DMS53 treated with DMSO at 0.1 percent for 48 hours (cell line): ENCODE measurements at regions not wholly inside any gene's neighbourhood (a gene's known extent, or its start where the extent isn't known, plus 50 kb on each side); places are given as distances from the start of the nearest gene placed in this dataset.

ENCODE experiments used
- DNase-seq: peaks from one replicate; lab custom pipeline; 2025; ENCODE audit not compliant: unreplicated experiment; lab: John Stamatoyannopoulos, UW

- DNase-seq = no peak
Observed at GRCh38 chr6:67285770-67286495, 1349.1 kb upstream of the ADGRB3 start.

- no peak for DNase-seq
Observed at GRCh38 chr6:67277312-67277711, 1357.8 kb upstream of the ADGRB3 start.

GRCh38 chr6:67265996-67266921, 1368.8 kb upstream of the ADGRB3 start:
- DNase-seq = no peak

DNA sequence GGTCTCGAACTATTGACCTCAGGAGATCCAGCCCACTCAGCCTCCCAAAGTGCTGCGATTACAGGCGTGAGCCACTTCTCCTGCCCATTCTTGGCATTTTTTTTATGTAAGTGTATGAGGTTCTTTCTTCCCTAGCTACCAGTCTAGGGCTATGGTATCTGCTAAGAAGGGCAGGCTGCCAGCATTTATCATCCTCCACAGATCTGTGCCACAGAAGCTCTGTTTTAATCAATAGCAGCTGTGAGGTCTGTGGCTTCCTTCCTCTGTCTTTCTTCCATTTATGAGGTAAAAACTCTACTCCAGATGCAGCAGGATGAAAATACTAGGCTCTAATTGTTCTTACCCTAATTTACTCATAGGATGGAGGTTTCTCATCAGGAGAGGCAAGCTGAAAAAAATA, 1382.4 kb upstream of the ADGRB3 start:
- no peak for DNase-seq

- no peak for DNase-seq
Observed at GRCh38 chr6:67248077-67248476, 1387.0 kb upstream of the ADGRB3 start.

DNA sequence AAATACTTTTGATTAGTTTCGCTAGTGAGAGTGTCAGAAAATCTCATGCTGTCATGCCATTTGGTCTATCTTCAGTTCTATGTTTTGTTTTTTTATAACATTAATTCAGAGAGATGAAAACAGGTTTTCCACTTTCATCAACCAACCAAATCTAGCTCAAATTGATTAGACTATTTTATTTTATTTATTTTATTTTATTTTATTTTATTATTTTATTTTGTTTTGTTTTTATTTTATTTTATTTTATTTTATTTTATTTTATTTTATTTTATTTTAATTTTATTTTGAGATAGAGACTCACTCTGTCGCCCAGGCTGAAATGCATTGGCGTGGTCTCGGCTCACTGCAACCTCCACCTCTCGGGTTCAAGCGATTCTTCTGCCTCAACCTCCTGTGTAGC, 1391.0 kb upstream of the ADGRB3 start:
- DNase-seq = no peak

GRCh38 chr6:67237277-67237676, 1397.8 kb upstream of the ADGRB3 start:
- no peak for DNase-seq

GRCh38 chr6:67231092-67231491, 1404.0 kb upstream of the ADGRB3 start:
- no peak for DNase-seq

DNA sequence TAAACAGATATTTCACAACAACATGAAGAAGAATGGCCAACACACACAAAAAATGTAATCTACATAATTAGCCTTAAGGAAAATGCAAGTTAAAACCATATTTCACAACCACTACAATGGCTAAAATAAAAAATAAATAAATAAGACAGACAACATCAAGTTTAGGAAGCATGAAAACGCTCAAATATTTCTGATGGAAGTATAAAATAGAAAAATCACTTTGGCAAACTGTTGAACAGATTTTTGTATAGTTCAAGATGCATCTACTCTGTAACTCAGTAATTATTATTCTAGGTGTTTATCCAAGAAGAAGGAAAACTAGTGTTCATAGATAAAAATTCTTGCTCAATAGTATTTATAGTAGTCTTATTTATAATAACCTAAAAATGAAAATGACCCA, 1410.1 kb upstream of the ADGRB3 start:
- DNase-seq = no peak

DNA sequence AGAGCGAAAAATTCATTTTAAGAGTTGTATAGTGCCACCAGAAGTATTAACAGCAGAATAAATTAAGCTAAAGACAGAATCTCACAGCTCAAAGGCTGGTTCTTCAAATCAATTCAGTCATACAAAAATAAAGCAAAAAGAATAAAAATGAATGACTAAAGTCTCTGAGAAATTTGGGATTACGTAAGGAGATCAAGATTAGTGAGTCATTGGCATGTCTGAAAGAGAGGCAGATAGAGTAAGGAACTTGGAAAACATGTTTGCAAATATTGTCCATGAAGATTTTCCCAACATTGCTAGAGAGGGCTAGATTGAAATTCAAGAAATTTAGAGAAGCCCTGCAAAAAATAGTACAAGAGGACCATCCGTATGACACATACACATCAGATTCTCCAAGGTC, 1413.9 kb upstream of the ADGRB3 start:
- no peak for DNase-seq

- no peak for DNase-seq
Observed at GRCh38 chr6:67219346-67219745, 1415.7 kb upstream of the ADGRB3 start.

DNA sequence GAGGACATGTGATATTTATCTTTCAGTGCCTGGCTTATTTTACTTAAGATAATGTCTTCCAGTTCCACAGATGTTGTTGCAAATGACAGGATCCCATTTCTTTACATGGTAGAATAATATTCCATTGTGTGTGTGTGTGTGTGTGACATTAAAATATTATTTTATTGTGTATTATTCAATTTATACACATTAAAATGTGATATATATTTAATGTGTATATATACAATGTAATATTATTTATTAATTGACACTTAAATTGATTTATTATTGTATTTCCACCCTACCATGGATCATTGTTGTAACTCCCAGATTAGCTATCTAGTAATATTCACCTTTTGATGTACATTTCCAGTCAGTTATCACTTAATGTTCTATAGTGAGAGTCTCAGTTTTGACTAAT, 1422.5 kb upstream of the ADGRB3 start:
- no peak for DNase-seq

DNA sequence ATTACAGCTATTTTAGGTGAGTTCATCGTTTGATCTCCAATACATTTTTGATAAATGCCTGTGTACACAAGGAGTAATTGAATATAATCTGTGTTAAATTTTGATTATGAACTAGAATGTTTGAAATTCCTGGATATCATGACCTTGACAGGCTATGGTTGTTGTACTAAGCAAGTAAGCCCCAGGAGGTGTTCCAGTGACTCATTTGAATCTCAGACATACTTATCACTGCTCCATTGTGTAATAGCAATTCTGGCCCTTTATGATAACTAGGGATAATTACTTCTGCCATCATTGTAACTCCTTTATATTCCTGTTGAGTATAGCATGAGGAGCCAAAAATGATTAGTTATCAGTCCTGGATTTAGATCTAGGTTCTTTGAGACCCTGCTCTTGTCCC, 1424.6 kb upstream of the ADGRB3 start:
- no peak for DNase-seq

GRCh38 chr6:67201563-67201962, 1433.5 kb upstream of the ADGRB3 start:
- no peak for DNase-seq

DNA sequence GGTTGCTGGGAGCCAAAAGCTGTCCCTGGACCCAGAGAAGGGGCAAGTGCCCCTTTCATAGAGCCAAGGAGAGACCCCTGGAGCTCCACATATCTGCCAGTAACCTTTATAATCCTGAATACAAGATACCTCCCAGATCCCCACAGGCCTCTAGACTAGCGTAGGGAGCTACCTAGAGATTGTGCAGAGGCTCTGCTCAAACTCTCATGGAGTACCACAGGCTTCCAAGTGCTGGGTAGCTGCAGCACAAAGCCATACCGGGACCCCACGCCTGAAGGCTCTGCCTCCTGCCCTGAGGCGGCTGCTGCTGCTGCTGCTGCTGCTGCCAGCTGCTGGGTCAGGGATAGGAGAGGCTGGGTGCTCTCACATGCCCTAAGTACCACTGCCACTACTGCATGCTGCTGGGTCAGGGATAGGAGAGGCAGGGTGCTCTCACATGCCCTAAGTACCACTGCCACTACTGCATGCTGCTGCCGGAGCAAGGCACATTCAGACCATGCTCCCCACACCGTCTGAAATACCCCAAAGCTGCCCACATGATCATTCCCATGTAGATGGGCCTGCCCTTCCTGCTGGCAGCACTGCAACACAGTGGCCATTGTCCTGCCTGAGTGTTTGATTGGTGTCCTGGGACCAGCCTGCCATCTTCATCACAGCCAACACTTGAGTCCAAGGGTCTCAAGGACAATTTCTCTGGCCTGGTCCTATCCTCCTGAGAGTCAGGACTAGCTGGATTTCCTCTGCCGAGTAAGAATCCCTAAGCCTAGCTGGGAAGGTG, 1434.3 kb upstream of the ADGRB3 start:
- DNase-seq = no peak

DNA sequence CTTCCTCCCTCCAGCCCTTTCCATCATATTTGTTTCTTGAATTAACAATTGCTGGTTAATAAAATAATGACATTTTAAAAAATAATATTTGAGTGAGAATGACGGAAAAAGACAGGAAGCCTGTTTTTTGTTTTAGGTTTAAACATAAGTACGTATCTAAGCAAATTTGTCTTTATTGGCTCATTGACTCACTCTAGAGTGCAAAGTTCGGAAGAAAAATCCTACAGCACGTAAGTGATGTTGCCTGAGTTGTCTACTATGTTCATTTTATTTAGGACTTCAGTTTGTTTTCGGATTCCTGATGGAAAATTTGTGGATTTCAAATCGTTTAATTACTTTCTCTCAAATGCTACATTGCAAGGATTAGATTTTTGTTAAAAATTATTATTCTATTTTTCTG, 1435.7 kb upstream of the ADGRB3 start:
- no peak for DNase-seq

DNA sequence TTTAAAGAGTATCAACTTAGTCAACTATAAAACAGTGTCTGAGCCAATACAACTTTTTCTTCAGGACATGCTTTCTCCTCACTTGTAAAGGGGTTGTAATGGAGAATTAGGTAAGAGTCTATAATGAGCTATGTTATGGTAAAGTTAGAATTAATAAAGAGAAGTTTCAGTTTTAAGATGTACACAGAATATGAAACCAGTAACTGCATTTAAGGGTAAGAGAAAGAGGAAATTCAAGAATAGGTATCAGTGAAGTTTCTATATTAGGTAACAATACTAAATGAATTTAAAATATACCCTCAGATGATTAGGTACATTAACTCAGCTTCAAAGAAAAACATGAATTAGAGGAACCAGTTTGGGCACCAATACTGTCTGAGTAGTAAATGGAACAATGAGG, 1444.3 kb upstream of the ADGRB3 start:
- no peak for DNase-seq

GRCh38 chr6:67184405-67184804, 1450.7 kb upstream of the ADGRB3 start:
- DNase-seq = no peak

DNA sequence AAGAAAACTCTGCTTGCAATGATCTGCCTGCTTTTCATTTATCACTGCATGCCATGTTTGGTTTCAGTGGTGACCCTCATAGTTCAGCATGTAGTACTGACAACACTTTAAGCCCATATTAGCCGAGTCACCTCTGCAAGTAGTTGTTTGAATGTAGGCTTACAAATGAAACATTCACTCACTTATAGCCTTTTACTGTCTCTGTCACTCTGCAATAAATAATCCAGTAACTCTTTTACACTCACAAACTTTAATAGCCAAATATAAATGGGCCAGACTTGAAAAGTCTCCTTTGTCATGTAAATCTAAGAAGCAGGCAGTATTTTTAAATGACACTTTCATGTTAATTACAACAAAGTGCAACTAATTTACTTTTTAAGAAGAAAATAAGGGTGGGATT, 1460.0 kb upstream of the ADGRB3 start:
- DNase-seq = no peak

DNA sequence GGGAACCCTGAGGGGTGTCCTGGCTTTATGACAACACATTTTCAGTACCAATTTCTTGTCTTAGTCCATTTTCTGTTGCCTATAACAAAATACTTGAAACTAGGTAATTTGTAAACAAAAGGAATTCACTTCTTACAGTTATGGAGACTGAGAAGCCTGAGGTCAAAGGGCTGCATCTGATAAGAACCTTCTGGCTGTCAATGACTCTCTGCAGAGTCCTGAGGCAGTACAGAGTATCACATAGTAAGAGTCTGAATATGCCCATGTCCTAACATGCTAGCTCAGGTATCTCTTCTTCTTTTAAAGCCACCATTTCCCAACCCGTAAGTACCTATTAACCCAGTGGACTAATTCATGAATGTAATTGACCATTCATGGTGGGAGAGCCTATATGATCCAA, 1458.6 kb upstream of the EYS start:
- no peak for DNase-seq

- DNase-seq = no peak
Observed at GRCh38 chr6:67160820-67161219, 1453.8 kb upstream of the EYS start.

GRCh38 chr6:67141005-67141404, 1434.0 kb upstream of the EYS start:
- DNase-seq = no peak
